H1 (cell line): ENCODE measurements at regions not wholly inside any gene's neighbourhood (a gene's known extent, or its start where the extent isn't known, plus 50 kb on each side); places are given as distances from the start of the nearest gene placed in this dataset.

Experiments
- CTCF ChIA-PET: fragments of 300-600 bp; sonication (Branson Sonifier 250); formaldehyde crosslinking; loops from one replicate; lab custom pipeline; 2021; ENCODE audit not compliant: partially characterized antibody; lab: Charles Lee
- POLR2A ChIA-PET: fragments of 300-600 bp; sonication (Branson Sonifier 250); formaldehyde crosslinking; loops from one replicate; lab custom pipeline; 2021; ENCODE audit warnings: inconsistent platforms; ENCODE audit not compliant: partially characterized antibody; lab: Charles Lee
- DNase-seq, 2 experiments: peaks; one replicate each; pipeline versions ENCODE4 v3.0.0 to v3.0.0-alpha.2; 2010 to 2022; ENCODE audit warnings: low spot score in 2 of 2, low read depth in 1 of 2, mixed read lengths in 1 of 2
- FAIRE-seq: peaks from 2 replicates; lab custom pipeline; 2011; peaks lifted over from hg19 to GRCh38; lab: Jason Lieb, UNC
- H2AFZ ChIP-seq: 2 replicates; pipeline ENCODE4 v1.8.1; 2012; ENCODE audit warnings: low read length, inconsistent platforms
- H2AK5ac ChIP-seq: 2 replicates; pipeline ENCODE4 v1.6.1; 2013; ENCODE audit warnings: low read depth, low read length
- H2BK120ac ChIP-seq: replicated peaks from 2 replicates; pipeline ENCODE3; 2013; ENCODE audit warnings: low read depth, low read length, inconsistent platforms
- H2BK12ac ChIP-seq: 2 replicates; pipeline ENCODE4 v1.6.1; 2013; ENCODE audit warnings: low read depth, low read length
- H2BK15ac ChIP-seq: 2 replicates; pipeline ENCODE4 v1.6.1; 2013; ENCODE audit warnings: low read length
- H2BK20ac ChIP-seq: 2 replicates; pipeline ENCODE4 v1.6.1; 2013; ENCODE audit warnings: low read length
- H2BK5ac ChIP-seq: 2 replicates; pipeline ENCODE4 v1.6.1; 2013; ENCODE audit warnings: low read depth, low read length
- H3K14ac ChIP-seq: 2 replicates; pipeline ENCODE4 v1.6.1; 2013; ENCODE audit warnings: inconsistent platforms; ENCODE audit not compliant: insufficient read length
- H3K18ac ChIP-seq: 2 replicates; pipeline ENCODE4 v1.6.1; 2013; ENCODE audit warnings: low read length; ENCODE audit errors: extremely low read depth
- H3K23ac ChIP-seq: 2 replicates; pipeline ENCODE4 v1.6.1; 2013; ENCODE audit warnings: inconsistent platforms; ENCODE audit not compliant: insufficient read length
- H3K23me2 ChIP-seq: 2 replicates; pipeline ENCODE4 v1.6.1; 2013; ENCODE audit warnings: low read depth, low read length
- H3K27ac ChIP-seq: 2 replicates; pipeline ENCODE4 v1.6.1; 2011; ENCODE audit warnings: low read depth, low read length, inconsistent platforms
- H3K27me3 ChIP-seq, 4 experiments: replicated peaks in 1 of 4; 1 replicate in 1 of 4; 2 replicates in 3 of 4; pipeline versions ENCODE4 v1.6.1 to v1.8.1; 2011 to 2013; ENCODE audit warnings: low read length in 3 of 4, mild to moderate bottlenecking in 3 of 4, inconsistent platforms in 2 of 4, mixed read lengths in 2 of 4, moderate library complexity in 1 of 4; ENCODE audit not compliant: control insufficient read depth in 3 of 4, insufficient read depth in 3 of 4; ENCODE audit errors: extremely low read depth in 1 of 4
- H3K36me3 ChIP-seq, 4 experiments: 2 replicates each; pipeline versions ENCODE4 v1.6.1 to v1.8.1; 2011 to 2013; ENCODE audit warnings: mild to moderate bottlenecking in 4 of 4, low read length in 3 of 4, moderate library complexity in 2 of 4, control low read depth in 1 of 4, inconsistent platforms in 1 of 4; ENCODE audit not compliant: insufficient read depth in 4 of 4, control insufficient read depth in 2 of 4
- H3K4ac ChIP-seq: replicated peaks from 2 replicates; pipeline ENCODE3; 2013; ENCODE audit warnings: low read length, low read depth, mixed read lengths, inconsistent platforms; ENCODE audit not compliant: insufficient read length
- H3K4me1 ChIP-seq, 4 experiments: replicated peaks in 1 of 4; 1 replicate in 1 of 4; 2 replicates in 3 of 4; pipeline versions ENCODE4 v1.6.1 to v1.8.1; 2011 to 2013; ENCODE audit warnings: low read length in 3 of 4, inconsistent platforms in 2 of 4, mixed read lengths in 1 of 4; ENCODE audit not compliant: insufficient read depth in 4 of 4, control insufficient read depth in 3 of 4
- H3K4me2 ChIP-seq, 2 experiments: 2 replicates each; pipeline versions ENCODE4 v1.6.1 to v1.8.1; 2011 to 2013; ENCODE audit warnings: low read depth in 2 of 2, low read length in 2 of 2, control low read depth in 1 of 2, inconsistent platforms in 1 of 2, mild to moderate bottlenecking in 1 of 2; ENCODE audit not compliant: insufficient read depth in 1 of 2
- H3K4me3 ChIP-seq, 4 experiments: fragments of 200-600, 300-600 bp in 1 of 4; sonication (generic), shearing (Covaris generic), sonication (Bioruptor Twin) in 1 of 4; 2 replicates each; pipeline versions ENCODE4 v1.5.1 to v1.8.1; 2011 to 2016; ENCODE audit warnings: low read length in 4 of 4, low read depth in 3 of 4, control low read depth in 2 of 4, inconsistent platforms in 2 of 4, mild to moderate bottlenecking in 2 of 4, mixed read lengths in 1 of 4, moderate library complexity in 1 of 4; ENCODE audit not compliant: insufficient read depth in 2 of 4; ENCODE audit errors: extremely low read depth in 1 of 4
- H3K56ac ChIP-seq: replicated peaks from 2 replicates; pipeline ENCODE3; 2013; ENCODE audit warnings: low read depth, mild to moderate bottlenecking, mixed read lengths, low read length, inconsistent platforms; ENCODE audit not compliant: insufficient read length
- H3K79me1 ChIP-seq: 2 replicates; pipeline ENCODE4 v1.6.1; 2013; ENCODE audit warnings: low read depth, low read length, control low read depth
- H3K79me2 ChIP-seq, 2 experiments: 2 replicates each; pipeline versions ENCODE4 v1.6.1 to v1.8.1; 2012 to 2013; ENCODE audit warnings: low read length in 2 of 2, mild to moderate bottlenecking in 2 of 2, inconsistent platforms in 1 of 2; ENCODE audit not compliant: insufficient read depth in 2 of 2, control insufficient read depth in 1 of 2
- H3K9ac ChIP-seq, 4 experiments: replicated peaks in 1 of 4; 1 replicate in 1 of 4; 2 replicates in 3 of 4; pipeline versions ENCODE4 v1.6.1 to v1.8.1; 2011 to 2013; ENCODE audit warnings: low read depth in 3 of 4, low read length in 3 of 4, control low read depth in 2 of 4, mild to moderate bottlenecking in 2 of 4, moderate library complexity in 2 of 4, inconsistent platforms in 1 of 4; ENCODE audit errors: extremely low read depth in 1 of 4
- H3K9me3 ChIP-seq, 2 experiments: 2 replicates each; pipeline versions ENCODE4 v1.6.1 to v1.8.1; 2012 to 2013; ENCODE audit warnings: mild to moderate bottlenecking in 2 of 2, moderate library complexity in 2 of 2, control low read depth in 1 of 2, inconsistent platforms in 1 of 2, low read depth in 1 of 2, low read length in 1 of 2, mixed read lengths in 1 of 2; ENCODE audit not compliant: insufficient read depth in 2 of 2
- H4K20me1 ChIP-seq, 2 experiments: replicated peaks in 1 of 2; 2 replicates each; pipeline versions ENCODE3 to v1.8.1; 2011 to 2013; ENCODE audit warnings: inconsistent platforms in 2 of 2, low read length in 2 of 2, mild to moderate bottlenecking in 1 of 2; ENCODE audit not compliant: insufficient read depth in 2 of 2, control insufficient read depth in 1 of 2
- H4K5ac ChIP-seq: 2 replicates; pipeline ENCODE4 v1.6.1; 2013; ENCODE audit warnings: low read length, low read depth, mixed read lengths, inconsistent platforms; ENCODE audit not compliant: insufficient read length
- H4K8ac ChIP-seq: 2 replicates; pipeline ENCODE4 v1.8.0; 2013; ENCODE audit warnings: mild to moderate bottlenecking, moderate library complexity, low read length, inconsistent platforms; ENCODE audit not compliant: insufficient read depth; ENCODE audit errors: extremely low read depth
- H4K91ac ChIP-seq: replicated peaks from 2 replicates; pipeline ENCODE3; 2013; ENCODE audit warnings: low read length, mixed read lengths, inconsistent platforms; ENCODE audit not compliant: insufficient read length
- ATF2 ChIP-seq: IDR thresholded peaks from 2 replicates; pipeline ENCODE4 v1.6.1; 2012; ENCODE audit warnings: low read length, inconsistent platforms
- CHD1 ChIP-seq: IDR thresholded peaks from 2 replicates; pipeline ENCODE4 v1.6.1; 2012; ENCODE audit warnings: low read depth, low read length, improper control_type of control experiment
- GABPA ChIP-seq: IDR thresholded peaks from 2 replicates; pipeline ENCODE4 v1.6.1; 2011; ENCODE audit warnings: mild to moderate bottlenecking, low read length, moderate library complexity, borderline replicate concordance; ENCODE audit not compliant: insufficient read depth
- KDM5A ChIP-seq: fragments of 200-600 bp; IDR thresholded peaks from 2 replicates; pipeline ENCODE4 v1.7.1; 2012; ENCODE audit warnings: mild to moderate bottlenecking, low read length, inconsistent platforms, mixed read lengths
- POLR2AphosphoS5 ChIP-seq: IDR thresholded peaks from 2 replicates; pipeline ENCODE4 v1.6.1; 2011; ENCODE audit warnings: low read depth, low read length
- SAP30 ChIP-seq: fragments of 300-600 bp; sonication (generic); IDR thresholded peaks from 2 replicates; pipeline ENCODE4 v1.7.1; 2012; ENCODE audit warnings: low read length, moderate library complexity, mild to moderate bottlenecking, inconsistent platforms; ENCODE audit not compliant: insufficient read depth, insufficient replicate concordance
- SIRT6 ChIP-seq: IDR thresholded peaks from one replicate; pipeline ENCODE4 v1.7.1; 2012; ENCODE audit warnings: low read length, inconsistent platforms
- SP2 ChIP-seq: IDR thresholded peaks from 2 replicates; pipeline ENCODE4 v1.6.1; 2012; ENCODE audit warnings: mild to moderate bottlenecking, low read length, inconsistent platforms
- TEAD4 ChIP-seq: IDR thresholded peaks from 2 replicates; pipeline ENCODE4 v1.6.1; 2012; ENCODE audit warnings: low read depth, low read length, inconsistent platforms, mixed read lengths
- WGBS, 2 experiments: shearing (Covaris generic) in 1 of 2; methylation state at CpG; one replicate each; pipeline versions ENCODE4 v1.1.6 to v1.1.7; 2013 to 2015; ENCODE audit warnings: low lambda C conversion rate in 2 of 2, mixed read lengths in 2 of 2, inconsistent platforms in 1 of 2, low coverage in 1 of 2, missing lambda C conversion rate in 1 of 2; ENCODE audit not compliant: insufficient replicate concordance in 2 of 2, insufficient coverage in 1 of 2, insufficient read length in 1 of 2; ENCODE audit errors: extremely low coverage in 1 of 2, missing lambda C conversion rate in 1 of 2; 5-methylcytosine and 5-hydroxymethylcytosine counted together

GRCh38 chr3:56672-57071 is 139.9 kb upstream of the CHL1 start:
- Histone ChIP-seq H4K8ac (no peak overlapping the region), H3K18ac (no peak overlapping the region), H3K23ac (no peak overlapping the region), H4K91ac (no peak overlapping the region), H3K79me1 (no peaks in the 10 kb centered on the region), H2BK120ac (no peak overlapping the region), H2BK20ac (no peak overlapping the region), H3K9ac (no peak overlapping the region), H3K27me3 (no peaks in the 10 kb centered on the region), H2BK15ac (no peak overlapping the region), H3K79me2 (no peaks in the 10 kb centered on the region), H3K36me3 (no peaks in the 10 kb centered on the region), H3K4ac (no peak overlapping the region), H3K4me2 (no peak overlapping the region), H3K4me3 (no peak overlapping the region), H4K5ac (no peak overlapping the region), H3K27ac (no peak overlapping the region), H2AK5ac (no peak overlapping the region), H2BK5ac (no peak overlapping the region), H3K56ac (no peak overlapping the region), H3K4me1 (no peaks in the 10 kb centered on the region), H2AFZ (no peak overlapping the region), H2BK12ac (no peak overlapping the region), H4K20me1 (no peaks in the 10 kb centered on the region), H3K14ac (no peak overlapping the region), H3K23me2 (no peaks in the 10 kb centered on the region), H3K9me3 (no peaks in the 10 kb centered on the region)
- FAIRE-seq (no peak), DNase-seq (no peak)
- ChIA-PET CTCF (interaction anchor here (1.1 to 1.6 kb wide), 2 partner anchors 10 to 298 kb away, joined by 3 to 4 read pairs; no protein-coding TSS in a partner anchor), POLR2A (no interaction called here)
- WGBS, 2 experiments: 91% methylated on average over 4 of the region's 4 CpGs; no CpG with 5 or more reads in 1 of the 2 experiments
- no peak for TF ChIP-seq KDM5A
- TF ChIP-seq POLR2AphosphoS5: no peak
- TF ChIP-seq SAP30: no peak
- TF ChIP-seq TEAD4: no peak
- TF ChIP-seq SP2: no peak
- TF ChIP-seq SIRT6: no peak
- no peak for TF ChIP-seq CHD1
- TF ChIP-seq ATF2: no peak
- no peak for TF ChIP-seq GABPA
